AG20443 (cell line): ENCODE measurements at regions not wholly inside any gene's neighbourhood (a gene's known extent, or its start where the extent isn't known, plus 50 kb on each side); places are given as distances from the start of the nearest gene placed in this dataset.
A peak's percentile ranks its signal among the peaks of the same experiment; 100 is the strongest.
"Not testable (repeated sequence)": the region's sequence is repeated elsewhere in the genome, so short reads cannot be mapped to it uniquely, and the experiment has no call there.

Source experiments
- DNase-seq: peaks from one replicate; pipeline ENCODE4 v3.0.0; 2012; ENCODE audit warnings: low spot score, mixed read lengths

DNA sequence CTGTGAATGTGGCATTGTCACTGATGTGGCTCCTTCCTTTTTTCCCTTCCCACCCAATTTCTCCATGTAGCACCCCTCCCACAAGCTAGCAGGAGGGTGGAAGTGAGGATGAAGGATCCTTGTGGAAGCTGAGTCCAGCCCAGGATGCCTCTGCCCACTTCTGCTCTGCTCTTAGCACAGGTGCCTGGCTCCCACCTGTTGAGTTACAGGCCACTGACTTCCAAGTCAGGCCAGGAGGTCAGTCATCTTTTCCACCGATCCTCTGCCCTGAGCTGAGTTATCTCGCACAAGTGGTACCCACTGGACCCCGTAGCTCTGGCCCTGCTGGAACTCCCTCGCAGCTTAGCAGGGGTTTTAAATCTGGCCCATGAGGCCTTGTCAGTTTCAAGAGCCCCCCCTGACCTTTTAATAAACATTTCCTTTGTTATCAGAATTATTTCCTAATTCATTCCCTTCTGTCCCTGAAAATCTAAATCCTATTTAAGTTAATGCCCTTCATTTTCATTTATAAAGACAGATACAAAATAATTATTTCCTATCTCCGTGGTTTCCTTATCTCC lies 125.3 kb upstream of the CADM1 start:
- DNase-seq: no peak

DNA sequence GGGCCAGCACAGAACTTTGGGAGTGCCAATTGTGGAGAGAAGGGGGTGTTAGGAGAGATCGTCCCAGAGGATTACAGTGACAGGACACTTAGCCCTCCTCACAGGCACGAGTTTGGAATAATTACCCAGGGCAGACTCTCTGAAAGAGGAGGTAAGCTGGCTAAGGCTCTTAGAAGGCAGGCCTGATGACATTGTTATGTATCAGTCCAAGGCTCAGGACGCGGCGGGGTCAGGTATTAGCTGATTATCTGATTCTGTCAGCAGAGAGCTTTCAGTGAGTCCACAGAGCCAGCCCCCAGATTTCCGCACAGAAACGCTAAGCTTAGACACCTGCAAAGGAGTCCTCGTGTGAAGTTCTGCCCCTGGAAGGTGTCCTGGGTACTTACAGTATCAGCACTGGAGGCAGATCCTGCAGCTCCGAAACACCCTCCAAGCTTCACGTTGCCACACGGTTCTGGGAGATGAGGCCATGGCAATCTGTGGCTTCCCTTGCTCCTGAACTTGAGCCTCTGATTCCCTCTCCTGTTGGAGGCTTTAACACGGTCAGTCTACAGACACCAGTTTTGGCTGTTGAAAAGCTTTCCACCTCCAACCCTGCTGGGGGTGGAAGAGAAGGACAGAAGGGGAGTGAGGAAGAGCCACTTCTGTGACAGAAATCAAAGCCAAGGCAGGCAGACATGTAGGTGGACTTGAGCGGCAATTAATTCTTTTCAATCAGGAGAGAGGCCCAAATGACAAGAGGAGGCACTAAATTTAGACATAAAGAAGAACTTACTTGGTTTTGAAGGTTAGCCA lies 123.6 kb upstream of the CADM1 start:
- DNase-seq: no peak

DNA sequence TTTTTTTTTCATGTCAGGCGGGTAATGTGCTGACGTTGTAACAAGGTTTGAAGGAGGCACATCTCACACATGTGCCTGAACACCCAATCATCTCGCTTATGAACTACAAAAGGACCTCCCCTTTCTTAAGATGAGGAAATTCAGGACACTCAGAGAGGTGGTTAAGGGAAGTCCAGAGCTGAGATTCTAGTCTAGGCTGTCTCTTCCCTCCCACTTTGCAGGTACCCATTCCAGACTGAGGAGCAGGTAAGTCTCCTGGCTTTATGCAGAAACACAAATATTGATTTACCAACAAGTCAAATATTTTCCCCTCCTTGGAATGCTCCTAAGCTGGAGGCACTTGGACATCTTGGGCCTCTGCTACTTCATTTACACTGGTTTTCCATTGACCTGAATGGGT lies 122.9 kb upstream of the CADM1 start:
- DNase-seq: no peak

DNA sequence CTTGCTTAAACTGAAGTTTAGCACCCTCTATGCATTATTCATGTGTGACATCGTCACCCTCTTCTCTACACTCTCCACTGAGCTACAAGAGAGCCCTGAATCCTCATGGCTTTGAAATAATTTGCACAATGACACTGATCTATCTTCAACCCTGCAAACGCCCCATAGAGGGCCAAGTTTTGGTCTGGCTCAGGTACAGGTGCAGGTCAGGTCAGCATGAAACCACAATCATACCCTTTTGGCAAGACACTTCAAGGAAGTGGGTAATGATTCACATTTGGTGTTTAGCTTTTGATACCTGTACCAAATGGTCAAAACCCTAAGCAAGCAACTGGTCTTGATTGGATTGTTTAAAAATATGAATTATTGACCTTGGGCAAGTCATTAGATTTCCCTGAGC lies 122.2 kb upstream of the CADM1 start:
- no peak for DNase-seq

DNA sequence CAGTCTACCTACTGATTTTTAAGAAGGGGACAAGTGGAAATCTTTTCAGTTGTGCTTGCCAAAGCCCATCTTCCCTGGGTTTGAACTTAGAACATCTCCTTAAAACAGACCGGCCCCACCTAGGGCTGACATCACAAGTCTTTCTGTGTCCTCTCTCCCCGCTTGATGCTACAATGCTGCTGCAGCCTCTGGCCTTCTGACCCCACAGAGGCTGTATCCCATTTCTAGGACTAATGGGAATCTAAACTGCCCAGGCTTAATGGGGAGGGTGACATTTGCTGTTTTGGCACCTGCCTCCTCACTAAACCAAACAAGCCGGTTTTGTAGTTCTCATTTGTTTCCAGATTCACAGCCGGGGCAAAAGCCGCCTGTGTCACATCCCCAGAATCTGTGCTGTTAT lies 121.3 kb upstream of the CADM1 start:
- DNase-seq: no peak

DNA sequence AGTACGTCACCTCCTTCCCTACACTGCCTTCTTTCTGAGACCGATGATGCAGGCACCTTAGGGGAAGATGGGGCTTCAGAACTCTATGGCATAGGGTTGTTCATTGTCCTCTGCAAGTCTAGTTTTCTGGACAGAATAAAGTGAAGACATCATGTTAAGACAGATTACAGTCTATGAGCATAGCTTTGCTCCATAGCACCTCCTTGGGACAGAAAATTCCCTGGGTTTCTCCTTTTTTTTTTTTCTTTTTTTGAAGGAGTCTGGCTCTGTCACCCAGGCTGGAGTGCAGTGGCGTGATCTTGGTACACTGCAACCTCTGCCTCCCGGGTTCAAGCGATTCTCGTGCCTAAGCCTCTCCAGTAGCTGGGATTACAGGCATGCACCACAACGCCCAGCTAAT lies 119.8 kb upstream of the CADM1 start:
- DNase-seq: no peak

DNA sequence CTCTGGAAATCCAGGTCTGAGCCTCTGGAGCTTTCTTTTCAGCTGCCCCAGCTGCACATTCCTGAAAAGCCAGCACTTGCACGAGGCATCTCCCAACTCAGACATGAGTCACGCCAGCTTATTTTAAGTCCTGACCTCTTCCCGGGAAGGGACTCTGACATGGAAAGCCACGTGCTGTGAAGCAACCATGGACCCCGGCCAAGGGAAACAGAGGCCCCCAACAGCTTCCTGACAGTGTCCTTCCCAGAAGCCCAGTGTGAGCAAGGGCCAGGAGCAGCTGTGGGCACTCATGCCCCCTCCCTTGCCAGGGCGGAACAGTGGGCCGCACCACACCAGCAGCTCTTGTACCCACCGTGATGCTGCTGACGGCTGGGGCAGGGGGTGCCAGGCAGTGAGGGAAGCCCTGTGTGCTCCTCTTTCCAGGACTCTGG lies 118.8 kb upstream of the CADM1 start:
- peak; percentile 96 for DNase-seq

DNA sequence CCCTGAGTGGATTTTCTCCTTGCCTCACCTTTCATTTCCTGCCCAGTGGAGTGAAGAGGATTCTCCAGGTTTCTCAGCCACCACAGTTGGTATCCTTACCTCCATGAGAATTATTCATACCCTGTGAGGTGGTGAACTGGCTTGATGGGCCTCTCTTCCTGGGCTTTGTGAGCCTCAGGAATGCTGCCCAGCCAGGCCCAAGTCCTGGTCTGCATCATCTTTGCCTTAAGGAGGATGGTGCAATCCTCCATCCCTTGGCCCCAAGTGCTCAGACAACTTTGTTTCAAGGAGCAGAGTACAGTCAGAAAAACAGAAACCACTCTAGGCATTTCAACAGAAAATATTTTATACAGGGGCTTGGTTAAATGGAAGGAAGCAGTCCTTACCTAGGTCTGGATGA lies 114.2 kb upstream of the CADM1 start:
- peak; percentile 47 for DNase-seq

DNA sequence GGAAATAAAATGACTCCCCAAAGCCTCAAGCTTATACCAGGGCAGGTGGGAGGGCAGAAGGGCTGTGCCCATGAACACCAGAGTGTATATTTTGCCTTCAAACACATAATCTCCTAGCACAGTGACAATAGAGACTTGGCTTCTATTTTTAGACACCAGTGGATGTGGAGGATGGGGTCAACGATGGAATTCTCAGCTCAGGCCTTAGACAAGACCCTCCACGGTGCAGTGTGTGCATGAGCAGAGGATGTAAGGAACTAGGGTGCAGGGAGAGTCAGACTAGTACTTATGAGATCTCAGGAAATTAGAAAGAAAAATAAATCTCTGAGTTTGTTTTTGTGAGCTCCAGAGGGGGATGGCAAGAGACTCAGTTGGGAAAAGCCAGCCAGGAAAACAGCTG lies 113.6 kb upstream of the CADM1 start:
- DNase-seq: no peak

DNA sequence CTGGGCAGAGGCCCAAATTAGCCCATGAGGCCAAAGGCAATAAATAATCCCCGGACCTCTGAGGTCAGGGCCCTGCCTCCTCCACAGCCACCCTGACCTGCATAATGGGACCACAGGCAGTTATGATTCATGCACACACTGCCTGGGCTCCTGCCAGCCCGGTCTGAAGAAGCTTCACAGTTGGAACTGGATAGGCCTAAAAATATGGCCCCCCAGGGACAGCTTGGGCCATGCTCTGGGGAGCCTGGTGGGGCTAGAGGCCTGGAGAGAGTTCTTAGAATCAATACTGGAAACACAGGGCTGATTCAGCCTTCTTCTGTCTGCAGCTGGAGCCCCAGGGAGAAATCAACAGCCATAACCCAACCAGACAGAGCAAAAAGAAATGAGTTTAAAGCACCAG lies 112.8 kb upstream of the CADM1 start:
- peak; percentile 60 for DNase-seq

DNA sequence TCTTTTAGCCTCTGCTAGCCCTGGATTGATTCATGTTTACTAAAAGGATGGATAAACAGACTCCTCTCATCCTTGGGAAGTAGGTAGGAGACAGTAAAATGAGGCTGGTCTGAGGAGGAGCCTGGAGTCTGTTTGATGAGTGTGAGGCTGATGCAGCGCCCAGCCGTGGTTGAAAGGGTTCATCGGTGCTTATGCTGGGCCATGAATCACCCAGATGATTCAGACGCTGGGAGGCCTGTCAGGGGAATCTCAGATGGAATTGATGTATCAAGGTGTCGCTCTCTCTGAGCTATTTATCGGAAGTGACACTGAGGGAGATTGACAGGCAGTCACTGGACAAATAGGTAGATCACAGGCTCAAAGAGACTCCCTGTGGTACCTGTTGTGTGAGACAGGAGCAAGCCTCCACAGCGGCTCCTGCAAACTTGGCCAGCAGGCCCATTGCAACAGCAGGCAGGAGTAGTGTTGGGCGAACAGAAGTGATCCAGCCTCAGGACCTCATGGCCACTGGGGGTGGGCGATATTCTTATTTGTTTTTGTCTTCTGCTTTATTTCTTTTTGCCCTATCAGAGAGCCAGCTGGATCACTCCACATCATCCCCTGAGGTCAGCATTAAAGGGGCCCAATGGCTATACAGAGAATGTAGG lies 109.9 kb upstream of the CADM1 start:
- DNase-seq: peak; percentile 81

DNA sequence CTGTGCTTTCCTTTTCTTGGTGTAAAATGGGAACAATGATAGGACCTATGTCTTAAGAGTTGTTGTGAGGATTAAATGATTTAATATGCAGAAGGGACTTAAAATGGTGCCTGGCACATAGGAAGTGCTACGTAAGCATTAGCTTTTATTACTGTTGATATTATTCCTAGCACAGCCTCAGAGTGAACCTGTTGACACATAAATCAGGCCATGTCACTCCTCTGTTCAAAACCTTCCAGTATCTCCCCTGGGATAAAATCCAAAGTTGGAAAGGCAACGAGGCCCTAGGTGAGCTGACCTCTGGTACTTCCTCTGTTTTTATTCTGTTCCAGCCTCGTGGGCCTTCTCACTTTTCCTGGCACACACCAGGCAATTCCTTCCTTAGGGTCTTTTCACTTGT lies 108.8 kb upstream of the CADM1 start:
- DNase-seq: no peak

DNA sequence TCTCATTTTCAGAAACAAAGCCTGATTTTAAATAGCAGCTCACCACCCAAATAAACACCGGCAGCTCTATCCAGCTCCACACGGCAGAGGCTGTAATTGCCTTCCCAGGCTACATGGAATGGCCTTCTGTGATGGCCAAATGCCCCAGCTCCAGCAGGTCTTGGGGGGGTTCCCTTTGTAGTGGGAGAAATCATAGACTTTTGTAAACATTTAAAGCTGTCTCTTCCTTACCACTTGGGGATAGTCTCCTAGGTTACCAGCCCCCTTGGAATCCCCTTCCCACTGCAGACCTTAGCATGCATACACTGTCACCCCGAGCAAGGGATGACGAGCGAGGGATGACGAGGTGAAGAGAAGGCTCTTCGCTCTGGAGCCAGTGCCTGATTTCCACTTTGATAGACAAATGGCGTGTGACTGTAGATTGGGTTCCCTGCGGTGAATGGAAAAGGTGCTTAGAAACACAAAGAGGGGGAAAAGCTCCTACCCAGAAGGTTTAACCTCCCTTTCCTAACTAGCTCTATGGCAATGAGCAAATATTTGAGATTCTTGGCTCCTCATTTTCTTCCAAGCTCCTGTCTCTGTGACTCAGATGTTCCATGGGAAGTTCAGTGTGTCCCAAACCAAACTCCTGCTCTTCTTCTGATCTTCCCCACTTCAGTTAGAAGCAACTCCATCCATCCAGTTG lies 108.0 kb upstream of the CADM1 start:
- peak; percentile 80 for DNase-seq

DNA sequence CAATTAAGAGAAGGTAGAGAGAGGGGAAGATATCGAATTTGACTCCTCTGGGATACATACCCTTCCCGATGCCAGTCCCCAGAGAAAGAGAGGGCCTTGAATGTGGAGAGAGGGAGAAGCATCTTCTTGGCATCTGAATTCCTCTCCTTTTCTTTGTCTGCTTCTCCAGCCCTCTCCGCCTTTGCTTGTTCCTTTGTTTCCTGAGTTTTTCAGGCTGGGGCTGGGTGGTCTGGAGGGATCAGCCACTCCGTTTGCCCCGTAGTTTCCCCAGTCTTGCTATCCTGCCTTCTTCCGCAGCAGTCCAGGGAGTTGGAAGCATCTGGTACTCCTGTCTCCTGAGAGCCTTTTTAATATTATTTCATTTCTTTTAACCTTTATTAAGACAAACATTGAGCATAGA lies 107.1 kb upstream of the CADM1 start:
- no peak for DNase-seq

DNA sequence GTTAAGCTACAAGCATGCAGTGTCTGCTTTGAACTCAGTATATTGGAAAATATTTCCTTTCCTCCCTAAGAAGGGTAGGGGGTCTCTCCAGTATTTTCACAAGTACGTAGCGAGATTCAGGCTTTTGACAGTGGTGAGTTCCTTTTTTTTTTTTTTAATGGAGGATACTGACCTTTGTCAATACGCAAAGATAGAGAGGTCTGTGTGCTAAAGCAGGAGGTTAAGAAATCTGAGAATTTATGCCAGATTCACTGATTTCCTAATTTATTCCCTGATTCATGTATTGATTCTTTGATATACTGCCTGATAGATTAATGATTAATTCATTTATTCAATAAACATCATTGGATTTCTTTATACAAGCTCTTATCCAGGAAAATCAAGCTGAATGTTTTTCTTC lies 106.7 kb upstream of the CADM1 start:
- no peak for DNase-seq

DNA sequence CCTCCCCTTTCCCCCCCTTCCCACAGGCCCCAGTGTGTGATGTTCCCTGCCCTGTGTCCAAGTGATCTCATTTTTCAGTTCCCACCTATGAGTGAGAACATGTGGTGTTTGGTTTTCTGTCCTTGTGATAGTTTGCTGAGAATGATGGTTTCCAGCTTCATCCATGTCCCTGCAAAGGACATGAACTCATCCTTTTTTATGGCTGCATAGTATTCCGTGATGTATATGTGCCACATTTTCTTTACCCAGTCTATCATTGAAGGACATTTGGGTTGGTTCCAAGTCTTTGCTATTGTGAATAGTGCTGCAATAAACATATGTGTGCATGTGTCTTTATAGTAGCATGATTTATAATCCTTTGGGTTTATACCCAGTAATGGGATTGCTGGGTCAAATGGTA lies 106.0 kb upstream of the CADM1 start:
- not testable (repeated sequence) for DNase-seq

DNA sequence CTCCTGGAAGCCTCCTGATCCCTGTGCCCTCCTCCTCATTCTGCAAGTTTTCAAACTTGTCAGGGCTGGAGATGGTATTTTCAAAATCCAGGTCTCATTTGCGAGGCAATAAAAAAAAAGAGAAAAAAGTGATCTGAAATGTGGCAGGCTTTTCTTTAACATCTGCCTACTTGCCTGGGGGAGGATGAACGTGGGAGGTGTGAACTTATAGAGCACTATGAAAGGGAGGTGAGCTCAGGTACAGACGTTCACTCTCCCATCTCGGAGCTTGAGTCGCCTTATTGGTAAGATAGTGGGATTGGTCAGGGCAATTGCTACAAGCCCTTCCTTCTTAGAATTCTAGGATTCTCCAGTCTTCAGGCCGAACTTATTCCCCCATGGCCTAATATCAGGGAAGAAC lies 104.8 kb upstream of the CADM1 start:
- DNase-seq: no peak

DNA sequence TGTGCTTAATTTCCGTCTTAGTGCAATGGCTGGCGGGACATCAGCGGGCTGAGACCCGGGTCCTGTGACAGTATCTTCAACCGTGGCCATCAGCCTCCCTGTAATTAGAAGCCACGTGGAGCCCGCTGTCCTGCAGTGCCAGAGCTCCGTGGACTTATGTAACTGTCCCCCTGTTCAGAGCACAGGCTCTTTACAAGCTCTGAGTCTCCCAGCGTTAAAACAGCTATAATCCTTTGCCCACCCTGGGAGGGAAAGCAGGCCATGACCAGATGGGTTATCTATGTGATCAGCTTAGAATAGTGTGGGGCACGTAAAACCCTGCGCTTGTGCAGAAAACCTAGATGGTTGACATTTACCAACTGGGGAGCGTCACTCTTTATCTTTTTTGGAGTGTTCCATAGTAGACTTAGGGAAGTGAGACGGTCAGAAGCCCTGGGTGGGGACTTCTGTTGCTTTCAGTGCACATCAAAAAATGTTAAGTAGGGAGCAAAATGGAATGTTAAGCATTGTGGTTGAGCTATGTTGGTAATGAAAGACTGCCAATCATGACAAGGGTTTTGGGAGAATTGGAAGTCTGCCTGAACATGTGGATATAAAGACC lies 103.5 kb upstream of the CADM1 start:
- peak; percentile 53 for DNase-seq

DNA sequence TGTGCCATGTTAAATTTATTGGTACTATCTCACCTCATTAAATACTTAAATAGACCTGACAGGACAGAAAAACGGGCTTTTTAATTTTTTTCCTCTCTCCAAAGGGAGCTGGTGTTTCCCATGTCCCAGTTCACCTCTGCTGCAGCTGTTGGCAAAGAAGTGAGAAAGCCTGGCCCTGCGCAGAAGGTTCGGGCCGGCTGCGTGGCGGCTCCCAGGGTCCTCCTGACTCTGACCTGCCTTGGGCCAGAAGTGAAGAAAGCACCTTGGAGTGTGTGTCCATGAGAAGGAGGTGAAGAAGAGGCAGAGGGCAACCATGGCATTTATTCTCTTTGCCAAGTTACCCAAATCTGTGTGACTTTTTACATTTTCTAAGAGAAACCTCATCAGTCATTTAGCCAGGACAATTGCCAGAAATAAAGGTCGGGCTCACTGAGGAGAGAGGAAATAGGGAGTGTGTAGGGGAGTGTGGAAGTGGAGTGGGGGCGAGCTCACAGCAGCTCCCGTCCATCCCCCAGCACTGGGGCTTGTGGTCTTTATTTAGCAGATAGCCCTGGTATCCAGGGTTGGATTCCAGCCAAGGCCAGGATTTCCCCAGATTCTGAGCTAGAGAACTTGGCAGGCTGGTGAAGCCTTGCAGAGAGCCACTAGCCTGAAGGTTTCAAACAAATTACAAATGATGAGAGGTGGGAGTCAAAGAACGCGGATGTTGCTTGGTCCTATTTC lies 102.4 kb upstream of the CADM1 start:
- peak; percentile 48 for DNase-seq

DNA sequence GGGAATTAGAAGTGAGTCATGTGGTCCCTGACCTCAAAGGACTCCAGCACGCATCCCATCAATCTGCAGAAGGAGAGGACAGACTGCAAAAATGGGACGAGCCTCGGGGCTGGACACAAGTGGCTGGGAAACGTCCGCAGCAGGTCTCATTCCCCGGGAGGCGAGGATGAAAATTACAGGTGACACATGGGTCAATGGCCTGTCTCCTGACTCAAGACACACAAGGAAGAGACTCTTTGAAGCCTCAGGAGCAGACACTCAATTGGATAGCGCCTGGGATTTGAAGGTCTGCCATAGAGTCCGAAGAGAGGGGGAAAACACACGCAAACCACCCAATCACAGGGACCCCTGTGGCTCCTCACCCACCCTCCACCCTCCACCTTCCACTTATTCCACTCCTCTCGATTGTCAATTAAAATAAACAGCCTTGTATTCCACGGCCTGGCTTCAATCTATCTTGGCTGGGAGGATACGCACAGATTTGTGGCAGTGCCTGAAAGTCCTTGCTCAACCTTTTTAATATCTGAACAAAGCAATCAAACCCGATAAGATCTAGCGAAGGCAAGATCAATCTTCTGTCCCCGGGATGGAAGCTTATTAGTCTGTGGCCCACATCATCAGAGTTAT lies 101.8 kb upstream of the CADM1 start:
- DNase-seq: no peak

DNA sequence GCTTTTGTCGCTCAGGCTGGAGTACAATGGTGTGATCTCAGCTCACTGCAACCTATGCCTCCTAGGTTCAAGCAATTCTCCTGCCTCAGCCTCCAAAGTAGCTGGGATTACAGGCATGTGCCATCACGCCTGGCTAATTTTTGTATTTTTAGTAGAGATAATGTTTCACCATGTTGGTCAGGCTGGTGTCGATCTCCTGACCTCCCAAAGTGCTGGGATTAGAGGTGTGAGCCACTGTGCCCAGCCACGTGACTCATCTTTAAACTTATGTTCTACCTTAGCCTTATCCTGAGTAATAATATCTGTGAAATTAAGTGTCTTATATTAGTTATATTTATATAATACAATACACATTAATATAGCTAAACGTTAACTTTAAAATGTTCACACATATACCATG lies 101.2 kb upstream of the CADM1 start:
- not testable (repeated sequence) for DNase-seq
